ENCODE measurements at regions not wholly inside any gene's neighbourhood (a gene's known extent, or its start where the extent isn't known, plus 50 kb on each side); places are given as distances from the start of the nearest gene placed in this dataset.
"Not testable (repeated sequence)": the region's sequence is repeated elsewhere in the genome, so short reads cannot be mapped to it uniquely, and the experiment has no call there.

DNA sequence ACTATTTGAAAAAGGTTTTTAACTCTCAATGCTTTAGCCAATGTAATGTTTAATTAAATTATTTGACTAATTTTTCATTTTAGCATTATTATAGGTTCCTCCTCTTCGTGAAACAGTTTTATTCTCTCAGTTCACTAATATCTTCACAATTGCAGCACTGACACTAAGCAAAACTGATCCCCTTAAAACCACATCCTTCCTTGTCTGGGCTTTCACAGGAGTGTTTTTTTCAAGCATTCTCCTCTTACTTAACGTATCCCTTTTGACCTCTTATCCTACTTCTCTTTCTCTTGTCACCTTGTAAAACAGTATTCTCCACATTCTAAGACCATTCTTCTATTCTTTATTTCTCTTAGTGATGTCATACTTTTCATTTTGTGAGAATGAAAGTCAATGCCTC, 112.8 kb downstream of the DSC3 start:
- no peak for DNase-seq (ENCODE audit: low spot score)

GRCh38 chr18:30929065-30929464, 113.5 kb downstream of the DSC3 start:
- no peak for DNase-seq (ENCODE audit: low spot score)

DNA sequence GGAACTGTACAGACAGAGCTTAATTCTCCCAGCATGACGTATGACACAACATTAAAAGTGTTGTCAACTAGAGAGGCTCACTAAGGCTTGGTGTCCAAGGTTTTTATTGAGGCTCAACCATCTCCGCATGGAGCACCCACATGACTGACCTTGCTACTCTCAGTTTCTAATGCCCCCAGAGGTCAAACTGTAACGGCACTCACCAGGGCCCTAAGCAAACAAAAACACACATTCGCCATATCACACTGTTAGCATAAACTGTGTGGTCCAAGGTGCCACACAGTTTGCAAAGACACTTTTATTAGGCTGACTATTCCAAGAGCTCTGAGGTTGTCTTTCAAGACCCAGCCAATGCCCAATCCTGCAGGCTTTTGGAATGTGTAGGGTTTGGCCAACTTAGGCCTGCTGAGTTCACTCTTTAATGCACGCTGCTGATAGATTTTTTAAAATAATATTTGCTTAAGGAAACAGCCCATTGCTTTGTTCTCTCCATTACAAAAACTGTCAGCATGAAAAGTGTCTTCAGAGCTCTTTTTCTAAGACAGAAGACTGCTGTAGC, 114.9 kb downstream of the DSC3 start:
- DNase-seq (ENCODE audit: low spot score), result no peak

DNA sequence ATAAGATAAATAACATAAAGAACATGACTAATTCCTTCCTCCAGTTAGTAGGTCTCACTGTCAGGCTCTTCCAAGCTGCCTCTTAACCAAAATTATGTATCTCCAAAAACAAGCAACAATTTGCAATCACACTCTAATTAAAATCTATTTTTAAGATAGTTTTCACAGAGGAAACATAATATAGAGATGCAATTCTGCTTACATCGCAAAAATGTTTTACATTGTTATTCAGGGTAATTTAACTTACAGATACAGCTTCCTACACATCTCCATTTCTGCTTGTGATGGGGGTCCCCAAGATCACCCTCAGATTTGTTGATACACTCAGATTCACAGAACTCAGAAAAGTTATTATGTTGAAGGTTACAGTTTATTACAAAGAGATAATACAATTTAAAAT, 115.5 kb downstream of the DSC3 start:
- DNase-seq (ENCODE audit: low spot score), result no peak

- no peak for DNase-seq (ENCODE audit: low spot score)
Measured at GRCh38 chr18:30925795-30926194, 116.7 kb downstream of the DSC3 start.

- DNase-seq (ENCODE audit: low spot score), result no peak
Measured at GRCh38 chr18:30920757-30921156, 121.8 kb downstream of the DSC3 start.

DNA sequence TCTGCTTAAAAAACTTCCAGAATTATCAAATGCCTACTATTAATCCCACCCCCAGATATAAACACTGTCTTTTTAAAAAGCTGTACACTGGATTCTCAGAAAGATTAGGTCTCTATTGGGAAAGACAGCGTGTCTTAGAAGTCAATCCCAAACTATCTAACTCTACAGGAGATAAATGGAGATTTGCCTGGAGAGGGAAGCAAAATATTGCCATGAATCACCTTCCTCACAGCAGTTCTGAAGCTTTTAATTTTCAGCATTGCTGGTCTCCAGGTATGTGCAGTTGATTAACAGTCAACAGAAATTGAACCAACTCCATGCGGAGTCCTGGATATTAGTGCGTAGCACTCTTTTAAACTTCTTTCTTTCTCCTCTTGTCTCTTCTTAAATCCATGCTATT, 122.2 kb downstream of the DSC3 start:
- no peak for DNase-seq (ENCODE audit: low spot score)

- DNase-seq (ENCODE audit: low spot score), result no peak
Measured at GRCh38 chr18:30917651-30918050, 124.9 kb downstream of the DSC3 start.

DNA sequence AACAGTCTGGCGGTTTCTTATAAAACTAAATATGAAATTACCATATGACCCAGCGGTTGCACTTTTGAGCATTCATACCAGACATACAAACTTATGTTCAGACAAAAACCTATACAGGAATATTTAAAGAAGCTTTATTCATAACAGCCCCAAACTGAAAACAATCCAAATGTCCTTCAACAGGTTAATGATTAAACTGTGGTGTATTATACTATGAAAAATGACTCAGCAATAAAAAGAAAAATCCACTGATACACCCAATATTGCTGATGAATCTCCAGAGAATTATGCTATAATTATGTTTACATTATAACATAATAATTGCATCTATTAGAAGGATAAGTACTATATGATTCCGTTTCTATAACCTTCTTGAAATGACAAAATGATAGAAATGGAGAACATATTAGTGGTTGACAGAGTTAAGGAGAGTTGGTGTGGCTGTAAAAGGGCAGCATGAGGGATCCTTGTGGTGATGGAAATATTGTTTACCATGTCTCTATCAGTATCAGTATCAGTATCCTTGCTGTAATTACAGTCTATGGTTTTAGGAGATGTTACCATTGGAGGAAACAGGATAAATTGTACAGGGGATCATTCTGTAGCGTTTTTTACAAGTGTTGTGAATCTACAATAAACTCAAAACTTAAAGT, 127.1 kb downstream of the DSC3 start:
- DNase-seq (ENCODE audit: low spot score), result no peak

DNA sequence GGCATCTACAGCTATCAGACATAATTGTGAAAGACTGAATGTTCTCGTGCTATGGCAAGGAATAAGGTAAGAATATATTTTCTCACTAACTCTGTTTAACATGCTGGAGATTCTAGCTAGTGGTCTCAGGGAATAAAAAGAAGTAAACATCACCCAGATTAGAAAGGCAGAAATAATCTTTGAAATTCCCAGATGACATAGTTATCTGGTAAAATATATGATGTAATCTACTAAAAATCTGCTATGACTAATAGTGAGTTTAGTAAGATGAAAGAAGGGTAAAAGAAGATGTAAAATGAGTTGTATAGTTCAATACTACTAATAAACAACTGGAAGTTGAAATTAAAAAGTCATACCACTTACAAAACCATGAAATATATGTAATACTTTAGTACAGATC, 134.2 kb downstream of the DSC3 start:
- DNase-seq (ENCODE audit: low spot score), result no peak

GRCh38 chr18:30903566-30903965, 139.0 kb downstream of the DSC3 start:
- no peak for DNase-seq (ENCODE audit: low spot score)

DNA sequence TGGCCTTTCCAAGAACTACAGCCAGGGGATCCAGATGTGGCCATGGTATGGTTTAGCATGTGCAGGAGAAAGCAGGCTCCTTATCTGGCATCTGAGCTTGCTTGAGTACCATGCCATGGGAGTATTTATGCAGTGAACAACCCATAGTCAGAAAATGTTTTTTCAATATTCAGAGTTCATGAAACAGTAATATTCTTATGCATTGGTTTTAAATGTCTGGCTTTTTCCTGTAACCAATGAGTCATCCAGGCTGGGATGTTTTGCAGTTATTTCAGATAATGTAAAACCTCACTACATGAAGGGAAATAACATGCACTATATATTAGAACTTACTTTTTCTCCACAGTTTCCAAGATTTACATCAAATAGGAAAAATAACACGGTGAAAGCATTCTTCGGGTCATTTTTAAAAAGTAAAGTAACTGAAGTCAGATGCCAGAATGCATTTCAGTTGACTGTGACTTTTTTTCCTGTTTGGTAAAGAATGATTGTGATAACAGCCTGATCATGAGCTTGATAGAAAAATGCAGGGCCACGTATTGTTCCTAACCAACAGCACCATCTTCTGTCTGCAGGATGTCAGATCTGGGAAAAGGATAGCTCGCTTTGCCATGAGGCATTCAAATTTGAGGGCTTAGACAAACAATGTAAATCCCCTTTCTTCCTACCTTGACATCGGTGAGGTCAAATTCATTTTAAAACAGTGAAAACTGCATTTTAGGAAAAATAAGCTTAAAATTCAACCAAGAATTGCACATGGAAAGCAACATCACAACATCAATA, 152.8 kb downstream of the DSC3 start:
- DNase-seq (ENCODE audit: low spot score), result no peak

GRCh38 chr18:30888344-30888743, 154.2 kb downstream of the DSC3 start:
- DNase-seq (ENCODE audit: low spot score), result no peak

DNA sequence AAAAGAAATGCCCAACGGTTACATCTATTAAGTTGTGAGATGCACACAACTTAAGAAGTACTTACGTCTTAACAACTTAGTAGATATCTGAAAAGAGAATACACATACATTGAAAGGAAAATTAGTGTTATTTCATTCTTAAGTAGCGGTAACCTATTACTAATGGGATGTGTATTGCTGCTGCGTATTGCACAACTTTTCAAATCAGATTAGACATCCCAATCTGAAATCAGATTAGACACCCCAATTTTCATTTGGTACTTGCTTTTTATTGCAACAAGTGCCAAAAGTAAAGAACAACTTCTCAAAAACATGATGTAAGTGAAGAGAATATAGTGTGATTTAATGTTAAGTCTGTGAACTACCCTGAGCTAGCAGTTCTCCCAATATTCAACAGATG, 155.5 kb downstream of the DSC3 start:
- DNase-seq (ENCODE audit: low spot score), result no peak

DNA sequence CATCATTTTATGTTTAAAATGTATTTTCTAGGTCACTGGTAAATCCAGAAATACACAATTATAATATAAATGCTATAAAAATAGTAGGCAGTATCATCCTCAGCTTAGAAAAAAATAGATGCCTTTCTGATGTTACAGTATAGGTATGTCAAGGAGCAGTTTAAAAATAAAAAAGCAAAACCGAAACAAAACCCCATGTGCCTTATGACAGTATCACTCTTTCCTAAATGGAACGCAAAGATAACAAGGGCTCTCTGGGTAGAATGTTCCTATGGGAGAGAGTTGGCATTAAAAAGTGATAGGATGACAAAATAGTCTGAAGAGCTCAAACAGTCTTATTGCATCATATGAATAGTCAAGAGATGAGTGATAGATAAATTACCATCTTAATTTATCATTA, 172.1 kb downstream of the DSC3 start:
- no peak for DNase-seq (ENCODE audit: low spot score)

DNA sequence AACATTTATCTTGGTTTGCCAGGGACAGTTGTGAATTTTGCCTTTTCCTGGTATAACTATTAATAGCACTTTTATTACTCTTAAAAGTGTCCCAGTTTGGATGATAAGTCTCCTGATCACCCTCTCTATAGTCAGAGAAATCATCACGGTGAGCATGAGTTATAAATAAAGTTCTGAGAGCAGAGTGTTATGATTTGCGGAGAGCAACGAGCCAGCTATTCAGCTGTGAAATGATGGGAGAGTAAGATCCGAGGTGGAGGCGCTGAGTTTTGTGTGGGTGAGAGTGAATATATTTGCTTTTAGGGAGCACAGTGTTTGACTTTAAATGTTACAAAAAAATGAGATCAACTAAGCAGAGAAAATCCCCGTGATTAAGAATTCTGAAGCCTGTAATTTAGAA, 179.6 kb downstream of the DSC3 start:
- no peak for DNase-seq (ENCODE audit: low spot score)

- DNase-seq (ENCODE audit: low spot score), result no peak
Measured at GRCh38 chr18:30860741-30861140, 181.8 kb downstream of the DSC3 start.

DNA sequence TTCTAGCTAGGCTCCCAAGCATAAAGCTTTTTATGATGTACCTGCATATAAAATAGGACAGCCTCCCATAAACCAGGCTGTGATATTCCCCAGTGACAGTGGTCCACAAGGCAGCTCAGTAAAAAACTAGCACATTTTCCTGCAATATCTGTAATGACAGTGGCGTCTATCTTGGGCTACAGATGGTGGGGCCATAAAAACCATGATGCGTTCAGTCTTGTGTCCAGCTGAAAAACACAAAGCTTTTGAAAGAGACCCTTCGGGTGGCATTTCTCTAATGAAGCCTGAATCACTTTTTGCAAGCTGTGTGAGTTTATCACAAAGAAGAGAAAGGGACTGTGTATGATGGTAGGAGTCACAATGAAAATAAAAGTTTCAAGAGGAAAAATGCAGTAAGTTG, 183.5 kb downstream of the DSC3 start:
- no peak for DNase-seq (ENCODE audit: low spot score)

DNA sequence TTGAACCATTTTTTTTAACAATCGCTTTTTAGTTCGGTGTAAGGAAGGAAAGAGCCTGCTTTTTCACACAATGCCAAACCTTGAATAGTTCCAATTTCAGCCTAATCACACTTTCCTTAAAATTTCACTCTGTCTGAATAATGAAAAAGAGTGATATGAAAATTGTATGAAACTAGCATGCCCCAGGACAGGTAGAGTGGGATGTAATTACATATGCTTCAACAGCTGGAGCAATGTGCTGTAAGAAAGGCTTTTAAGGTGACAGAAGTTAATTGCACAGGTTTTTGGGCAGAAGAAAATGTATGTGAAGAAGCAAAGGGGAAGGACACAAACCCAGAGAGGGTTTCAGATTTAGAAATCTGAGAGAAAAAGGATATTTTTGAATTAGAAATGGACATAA, 184.0 kb downstream of the DSC3 start:
- DNase-seq (ENCODE audit: low spot score), result no peak

DNA sequence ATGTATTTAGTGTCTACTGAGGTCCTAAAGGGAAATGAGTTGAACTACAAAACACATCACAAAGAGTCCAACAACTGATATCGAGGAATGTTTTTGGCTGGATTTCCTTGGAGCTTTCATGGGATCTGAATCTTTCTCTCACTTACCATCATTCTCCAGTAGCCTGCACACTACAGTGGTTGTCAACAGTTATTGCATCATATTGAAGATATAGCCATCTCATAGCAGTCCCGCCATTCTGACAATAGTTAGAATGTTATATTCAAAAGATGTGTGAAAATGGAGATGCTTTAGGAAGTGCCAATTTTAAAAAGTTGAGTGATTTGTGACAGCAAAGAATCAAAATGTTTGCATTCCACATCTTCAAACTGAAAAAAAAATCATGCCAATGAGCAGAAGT, 186.8 kb downstream of the DSC3 start:
- no peak for DNase-seq (ENCODE audit: low spot score)

DNA sequence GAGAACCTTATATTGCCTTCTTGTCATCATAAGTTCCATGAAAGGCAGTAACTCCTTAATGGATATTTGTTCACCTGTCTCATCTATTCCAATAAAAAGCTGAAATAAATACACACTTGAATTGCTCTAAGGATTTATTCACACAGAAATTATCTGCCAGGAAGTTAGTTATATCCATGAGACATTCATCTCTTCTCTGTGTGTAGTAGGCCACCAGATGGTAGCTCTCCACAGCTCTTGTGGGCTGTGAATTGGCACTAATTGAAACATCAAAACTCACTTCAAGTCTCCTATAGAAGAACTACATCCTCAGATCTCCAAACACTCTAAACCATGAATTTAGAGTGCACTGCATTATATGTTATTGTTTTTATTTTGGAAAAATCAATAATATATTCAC, 189.6 kb downstream of the DSC3 start:
- no peak for DNase-seq (ENCODE audit: low spot score)

GRCh38 chr18:30852541-30852940, 190.0 kb downstream of the DSC3 start:
- DNase-seq (ENCODE audit: low spot score), result no peak

- DNase-seq (ENCODE audit: low spot score), result not testable (repeated sequence)
Measured at GRCh38 chr18:30839056-30839561, 203.4 kb downstream of the DSC3 start.
